ENCODE measurements at regions not wholly inside any gene's neighbourhood (a gene's known extent, or its start where the extent isn't known, plus 50 kb on each side); places are given as distances from the start of the nearest gene placed in this dataset.

DNA sequence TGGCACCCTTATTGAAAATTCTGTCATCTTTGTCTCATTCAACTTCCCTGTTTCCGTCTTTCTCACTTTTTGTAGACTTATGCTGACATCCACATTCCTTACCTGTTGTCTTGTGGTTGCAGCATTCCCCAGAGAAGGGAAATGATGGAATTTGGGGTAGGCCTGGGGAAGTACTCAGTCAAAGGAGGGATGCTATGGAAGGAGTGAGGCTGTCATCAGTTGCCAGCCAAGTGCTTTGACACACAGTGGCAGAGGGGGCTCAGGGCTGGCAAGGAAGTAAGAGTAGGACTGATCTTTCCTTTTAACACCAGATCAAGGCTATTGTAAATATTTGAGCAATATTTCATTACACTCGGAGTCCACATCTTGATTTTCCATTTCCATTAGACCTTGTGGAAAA, 64.4 kb downstream of the RPLP1 start:
- ATAC-seq (ENCODE audit: insufficient number of reproducible peaks, low FRiP score, low read depth) (no peak), DNase-seq (ENCODE audit: low spot score) (no peak)
- H3K4me1 ChIP-seq (ENCODE audit: control insufficient read depth in 1 of 2, low read depth in 2 of 2) = no peaks in the 10 kb centered on the region
- H3K27me3 ChIP-seq (replicated peaks; ENCODE audit: insufficient read depth) = peaks cover 3% of the 10 kb centered on the region
- no peak overlapping the region for H3K27ac ChIP-seq
- no peaks in the 10 kb centered on the region for H3K36me3 ChIP-seq
- no peaks in the 10 kb centered on the region for H3K9me3 ChIP-seq
- TF ChIP-seq, protein P1, sequence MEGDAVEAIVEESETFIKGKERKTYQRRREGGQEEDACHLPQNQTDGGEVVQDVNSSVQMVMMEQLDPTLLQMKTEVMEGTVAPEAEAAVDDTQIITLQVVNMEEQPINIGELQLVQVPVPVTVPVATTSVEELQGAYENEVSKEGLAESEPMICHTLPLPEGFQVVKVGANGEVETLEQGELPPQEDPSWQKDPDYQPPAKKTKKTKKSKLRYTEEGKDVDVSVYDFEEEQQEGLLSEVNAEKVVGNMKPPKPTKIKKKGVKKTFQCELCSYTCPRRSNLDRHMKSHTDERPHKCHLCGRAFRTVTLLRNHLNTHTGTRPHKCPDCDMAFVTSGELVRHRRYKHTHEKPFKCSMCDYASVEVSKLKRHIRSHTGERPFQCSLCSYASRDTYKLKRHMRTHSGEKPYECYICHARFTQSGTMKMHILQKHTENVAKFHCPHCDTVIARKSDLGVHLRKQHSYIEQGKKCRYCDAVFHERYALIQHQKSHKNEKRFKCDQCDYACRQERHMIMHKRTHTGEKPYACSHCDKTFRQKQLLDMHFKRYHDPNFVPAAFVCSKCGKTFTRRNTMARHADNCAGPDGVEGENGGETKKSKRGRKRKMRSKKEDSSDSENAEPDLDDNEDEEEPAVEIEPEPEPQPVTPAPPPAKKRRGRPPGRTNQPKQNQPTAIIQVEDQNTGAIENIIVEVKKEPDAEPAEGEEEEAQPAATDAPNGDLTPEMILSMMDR (IDR thresholded peaks at IDR 0.05) = no peak
- H3K4me3 ChIP-seq = no peak overlapping the region

DNA sequence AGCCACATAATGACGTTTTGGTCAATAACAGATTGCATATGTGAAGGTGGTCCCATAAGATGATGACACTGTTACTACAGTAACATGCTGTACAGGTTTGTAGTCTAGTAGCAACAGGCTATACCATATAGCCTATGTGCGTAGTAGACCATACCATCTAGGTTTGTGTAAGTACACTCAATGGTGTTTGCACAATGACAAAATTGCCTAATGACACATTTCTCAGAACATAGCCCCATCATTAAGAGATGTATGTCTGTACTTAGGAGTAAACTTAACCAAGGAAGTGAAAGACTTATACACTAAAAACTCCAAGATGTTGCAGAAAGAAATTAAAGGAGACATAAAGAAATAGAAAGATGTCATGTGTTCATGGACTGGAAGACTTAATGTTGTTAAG, 66.2 kb downstream of the RPLP1 start:
- DNase-seq (ENCODE audit: low spot score) = no peak
- Histone ChIP-seq H3K27me3 (replicated peaks; ENCODE audit: insufficient read depth) (peaks cover 3% of the 10 kb centered on the region), H3K36me3 (no peaks in the 10 kb centered on the region), H3K9me3 (no peaks in the 10 kb centered on the region), H3K27ac (no peak overlapping the region), H3K4me3 (no peak overlapping the region), H3K4me1 (ENCODE audit: control insufficient read depth in 1 of 2, low read depth in 2 of 2) (no peaks in the 10 kb centered on the region)
- TF ChIP-seq, protein P1 (IDR thresholded peaks at IDR 0.05) = no peak
- no peak for ATAC-seq (ENCODE audit: insufficient number of reproducible peaks, low FRiP score, low read depth)

DNA sequence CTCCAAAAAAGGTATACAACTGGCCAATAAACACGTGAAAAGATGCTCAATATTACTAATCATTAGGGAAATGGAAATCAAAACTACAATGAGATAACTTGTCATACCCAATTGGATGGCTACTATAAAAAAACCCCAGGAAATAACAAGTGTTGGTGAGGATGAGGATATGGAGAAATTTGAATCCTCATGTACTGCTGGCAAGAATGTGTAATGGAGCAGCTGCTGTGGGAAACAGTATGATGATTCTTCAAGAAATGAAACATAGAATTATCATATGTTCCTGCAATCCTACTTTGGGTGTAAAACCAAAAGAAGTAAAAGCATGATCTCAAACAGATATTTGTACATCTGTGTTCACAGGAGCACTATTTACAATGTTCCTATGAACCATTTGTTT, 67.4 kb downstream of the RPLP1 start:
- no peaks in the 10 kb centered on the region for H3K36me3 ChIP-seq

DNA sequence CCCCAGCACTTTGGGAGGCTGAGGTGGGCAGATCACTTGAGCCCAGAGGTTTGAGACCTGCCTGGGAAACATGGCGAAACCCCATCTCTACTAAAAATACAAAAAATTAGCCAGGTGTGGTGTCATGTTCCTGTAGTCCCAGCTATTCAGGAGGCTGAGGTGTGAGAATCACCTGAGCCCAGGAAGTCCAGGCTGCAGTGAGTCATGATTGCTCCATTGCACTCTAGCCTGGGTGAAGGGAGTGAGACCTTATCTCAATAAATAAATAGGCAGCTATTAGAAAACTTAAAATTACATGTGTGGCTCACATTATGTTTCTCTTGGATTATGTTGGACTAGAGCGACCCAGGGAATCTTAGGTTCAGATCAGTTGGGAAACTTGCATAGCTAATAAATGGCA, 69.7 kb downstream of the RPLP1 start:
- H3K27me3 ChIP-seq (replicated peaks; ENCODE audit: insufficient read depth) = peaks cover 3% of the 10 kb centered on the region
- ATAC-seq (ENCODE audit: insufficient number of reproducible peaks, low FRiP score, low read depth) = no peak
- no peak overlapping the region for H3K27ac ChIP-seq
- no peaks in the 10 kb centered on the region for H3K9me3 ChIP-seq
- H3K36me3 ChIP-seq = no peaks in the 10 kb centered on the region
- TF ChIP-seq, protein P1 (IDR thresholded peaks at IDR 0.05) = no peak
- H3K4me3 ChIP-seq = no peak overlapping the region
- H3K4me1 ChIP-seq (ENCODE audit: control insufficient read depth in 1 of 2, low read depth in 2 of 2) = no peaks in the 10 kb centered on the region
- no peak for DNase-seq (ENCODE audit: low spot score)

More for the DNA sequence above, 67.4 kb downstream of the RPLP1 start:
- DNase-seq (ENCODE audit: low spot score) (no peak), ATAC-seq (ENCODE audit: insufficient number of reproducible peaks, low FRiP score, low read depth) (no peak)
- Histone ChIP-seq H3K4me1 (ENCODE audit: control insufficient read depth in 1 of 2, low read depth in 2 of 2) (no peaks in the 10 kb centered on the region), H3K27me3 (replicated peaks; ENCODE audit: insufficient read depth) (peaks cover 3% of the 10 kb centered on the region), H3K4me3 (no peak overlapping the region), H3K27ac (no peak overlapping the region), H3K9me3 (no peaks in the 10 kb centered on the region)
- TF ChIP-seq, protein P1 (IDR thresholded peaks at IDR 0.05) = no peak

DNA sequence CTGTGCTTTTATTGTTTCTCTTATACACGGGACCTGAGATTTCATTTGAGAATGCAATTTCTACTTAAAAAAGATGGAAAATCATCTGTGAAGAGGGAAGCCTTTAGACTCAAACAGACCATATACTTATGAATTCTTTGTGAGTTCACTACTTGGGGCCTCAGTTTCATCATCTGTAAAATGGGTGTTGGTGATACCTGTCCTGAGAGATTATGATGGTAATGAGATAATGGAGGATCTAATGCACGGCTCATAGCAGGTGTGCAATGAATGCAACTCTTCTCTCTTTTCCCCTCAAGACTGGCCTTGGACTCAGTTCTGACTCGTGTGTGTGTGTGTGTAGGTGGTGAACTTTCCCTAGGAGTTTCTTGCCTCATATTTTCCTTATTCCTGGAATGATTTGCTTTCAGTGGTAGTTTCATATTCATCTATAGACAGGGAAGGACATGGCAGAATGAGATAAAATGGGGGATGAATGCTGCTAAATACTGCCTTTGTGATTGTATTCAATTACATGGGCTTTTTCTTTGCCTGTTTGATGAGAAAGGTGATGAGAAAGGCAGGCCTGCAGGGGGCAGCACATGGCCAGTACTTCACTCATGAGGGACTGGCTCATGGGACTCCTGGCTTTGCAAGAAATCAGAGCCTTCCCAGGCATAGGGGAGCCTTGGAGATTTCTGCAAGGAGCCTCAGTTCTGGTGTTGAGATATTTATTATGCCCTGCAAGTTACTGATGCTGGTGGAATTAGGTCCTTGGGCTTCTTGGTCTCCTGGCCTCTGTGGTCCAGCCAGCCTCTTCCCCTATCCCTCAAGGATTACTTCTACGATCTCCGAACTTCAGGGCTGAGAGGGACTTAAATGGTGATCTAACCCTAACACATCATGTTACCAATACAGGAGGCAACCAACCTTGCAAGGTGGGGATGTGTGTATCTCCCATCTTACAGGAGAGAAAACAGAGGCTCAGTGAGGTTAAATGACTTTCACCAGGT, 70.7 kb downstream of the RPLP1 start:
- Histone ChIP-seq H3K4me3 (no peak overlapping the region), H3K27me3 (replicated peaks; ENCODE audit: insufficient read depth) (peaks cover 3% of the 10 kb centered on the region), H3K9me3 (no peaks in the 10 kb centered on the region), H3K36me3 (no peaks in the 10 kb centered on the region), H3K4me1 (ENCODE audit: control insufficient read depth in 1 of 2, low read depth in 2 of 2) (no peaks in the 10 kb centered on the region), H3K27ac (no peak overlapping the region)
- ATAC-seq (ENCODE audit: insufficient number of reproducible peaks, low FRiP score, low read depth) (peak; percentile 60), DNase-seq (ENCODE audit: low spot score) (no peak)
- TF ChIP-seq, protein P1 (IDR thresholded peaks at IDR 0.05) = peak; percentile 62
